ENCODE measurements at regions not wholly inside any gene's neighbourhood (a gene's known extent, or its start where the extent isn't known, plus 50 kb on each side); places are given as distances from the start of the nearest gene placed in this dataset.

GRCh38 chr6:166052837-166053236 lies 114.8 kb downstream of the TBXT start:
- TF ChIP-seq, protein P1, sequence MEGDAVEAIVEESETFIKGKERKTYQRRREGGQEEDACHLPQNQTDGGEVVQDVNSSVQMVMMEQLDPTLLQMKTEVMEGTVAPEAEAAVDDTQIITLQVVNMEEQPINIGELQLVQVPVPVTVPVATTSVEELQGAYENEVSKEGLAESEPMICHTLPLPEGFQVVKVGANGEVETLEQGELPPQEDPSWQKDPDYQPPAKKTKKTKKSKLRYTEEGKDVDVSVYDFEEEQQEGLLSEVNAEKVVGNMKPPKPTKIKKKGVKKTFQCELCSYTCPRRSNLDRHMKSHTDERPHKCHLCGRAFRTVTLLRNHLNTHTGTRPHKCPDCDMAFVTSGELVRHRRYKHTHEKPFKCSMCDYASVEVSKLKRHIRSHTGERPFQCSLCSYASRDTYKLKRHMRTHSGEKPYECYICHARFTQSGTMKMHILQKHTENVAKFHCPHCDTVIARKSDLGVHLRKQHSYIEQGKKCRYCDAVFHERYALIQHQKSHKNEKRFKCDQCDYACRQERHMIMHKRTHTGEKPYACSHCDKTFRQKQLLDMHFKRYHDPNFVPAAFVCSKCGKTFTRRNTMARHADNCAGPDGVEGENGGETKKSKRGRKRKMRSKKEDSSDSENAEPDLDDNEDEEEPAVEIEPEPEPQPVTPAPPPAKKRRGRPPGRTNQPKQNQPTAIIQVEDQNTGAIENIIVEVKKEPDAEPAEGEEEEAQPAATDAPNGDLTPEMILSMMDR (IDR thresholded peaks at IDR 0.05) = no peak
- TF ChIP-seq POLR2AphosphoS5 (IDR thresholded peaks at IDR 0.05) = no peak
- TF ChIP-seq POLR2A (IDR thresholded peaks at IDR 0.05) = no peak

Data from prostate gland (tissue), 2 donors.